IMR-90 (cell line): ENCODE measurements at regions not wholly inside any gene's neighbourhood (a gene's known extent, or its start where the extent isn't known, plus 50 kb on each side); places are given as distances from the start of the nearest gene placed in this dataset.

Experiments used
- CEBPB ChIP-seq: IDR thresholded peaks from 2 replicates; pipeline ENCODE4 v1.6.1; 2012; ENCODE audit warnings: low read depth, low read length, improper control_type of control experiment
- POLR2A ChIP-seq: IDR thresholded peaks from 2 replicates; pipeline ENCODE4 v1.6.1; 2012; ENCODE audit warnings: mild to moderate bottlenecking, low read depth, low read length
- RAD21 ChIP-seq: IDR thresholded peaks from 2 replicates; pipeline ENCODE4 v1.6.1; 2012; ENCODE audit warnings: low read length, improper control_type of control experiment
- RFX5 ChIP-seq: IDR thresholded peaks from 2 replicates; pipeline ENCODE4 v1.8.0; 2012; ENCODE audit warnings: low read depth, mild to moderate bottlenecking, low read length, moderate library complexity
- SMC3 ChIP-seq: fragments of 150-350 bp; IDR thresholded peaks from 2 replicates; pipeline ENCODE4 v1.6.1; 2016; ENCODE audit warnings: low read depth, mild to moderate bottlenecking, antibody characterized with exemption, low read length, moderate library complexity
- TF ChIP-seq, protein P1 (sequence below): conservative IDR thresholded peaks from 2 replicates; pipeline ENCODE4 v1.5.1; 2012; ENCODE audit warnings: mild to moderate bottlenecking, low read depth, low read length, improper control_type of control experiment
- TF ChIP-seq, protein P2 (sequence below): fragments of 150-350 bp; IDR thresholded peaks from 2 replicates; pipeline ENCODE4 v1.6.1; 2017; ENCODE audit warnings: mild to moderate bottlenecking, antibody characterized with exemption, low read length, low read depth
- TF ChIP-seq, protein P3 (sequence below): fragments of 150-350 bp; IDR thresholded peaks from 2 replicates; pipeline ENCODE4 v1.6.1; 2016; ENCODE audit warnings: low read depth, mild to moderate bottlenecking, low read length, moderate library complexity, borderline replicate concordance

DNA sequence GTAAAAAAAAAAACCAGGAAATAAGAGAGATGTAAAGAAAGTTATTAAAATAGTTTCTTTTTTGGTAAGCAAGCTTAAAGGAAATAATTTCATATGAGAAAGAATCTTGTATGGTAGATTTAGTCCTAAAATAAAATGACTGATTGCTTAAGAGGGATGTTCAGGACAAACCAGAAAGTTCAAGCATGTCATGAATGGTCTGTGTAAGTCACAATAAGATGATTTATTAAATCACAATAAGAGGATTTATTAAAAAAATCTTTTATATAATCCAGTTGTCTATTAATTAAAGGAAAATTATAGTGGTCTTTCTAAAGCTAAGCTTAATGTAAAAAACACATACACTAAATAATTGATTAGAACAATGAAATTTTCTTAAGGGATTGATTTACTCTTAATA, 91.8 kb upstream of the OR13F1 start:
- TF ChIP-seq, protein P1, sequence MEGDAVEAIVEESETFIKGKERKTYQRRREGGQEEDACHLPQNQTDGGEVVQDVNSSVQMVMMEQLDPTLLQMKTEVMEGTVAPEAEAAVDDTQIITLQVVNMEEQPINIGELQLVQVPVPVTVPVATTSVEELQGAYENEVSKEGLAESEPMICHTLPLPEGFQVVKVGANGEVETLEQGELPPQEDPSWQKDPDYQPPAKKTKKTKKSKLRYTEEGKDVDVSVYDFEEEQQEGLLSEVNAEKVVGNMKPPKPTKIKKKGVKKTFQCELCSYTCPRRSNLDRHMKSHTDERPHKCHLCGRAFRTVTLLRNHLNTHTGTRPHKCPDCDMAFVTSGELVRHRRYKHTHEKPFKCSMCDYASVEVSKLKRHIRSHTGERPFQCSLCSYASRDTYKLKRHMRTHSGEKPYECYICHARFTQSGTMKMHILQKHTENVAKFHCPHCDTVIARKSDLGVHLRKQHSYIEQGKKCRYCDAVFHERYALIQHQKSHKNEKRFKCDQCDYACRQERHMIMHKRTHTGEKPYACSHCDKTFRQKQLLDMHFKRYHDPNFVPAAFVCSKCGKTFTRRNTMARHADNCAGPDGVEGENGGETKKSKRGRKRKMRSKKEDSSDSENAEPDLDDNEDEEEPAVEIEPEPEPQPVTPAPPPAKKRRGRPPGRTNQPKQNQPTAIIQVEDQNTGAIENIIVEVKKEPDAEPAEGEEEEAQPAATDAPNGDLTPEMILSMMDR: no peak
- TF ChIP-seq, protein P2, sequence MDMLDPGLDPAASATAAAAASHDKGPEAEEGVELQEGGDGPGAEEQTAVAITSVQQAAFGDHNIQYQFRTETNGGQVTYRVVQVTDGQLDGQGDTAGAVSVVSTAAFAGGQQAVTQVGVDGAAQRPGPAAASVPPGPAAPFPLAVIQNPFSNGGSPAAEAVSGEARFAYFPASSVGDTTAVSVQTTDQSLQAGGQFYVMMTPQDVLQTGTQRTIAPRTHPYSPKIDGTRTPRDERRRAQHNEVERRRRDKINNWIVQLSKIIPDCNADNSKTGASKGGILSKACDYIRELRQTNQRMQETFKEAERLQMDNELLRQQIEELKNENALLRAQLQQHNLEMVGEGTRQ: no peak
- no peak for TF ChIP-seq POLR2A
- TF ChIP-seq CEBPB: no peak
- no peak for TF ChIP-seq RAD21
- TF ChIP-seq RFX5: no peak
- no peak for TF ChIP-seq SMC3
- TF ChIP-seq, protein P3, sequence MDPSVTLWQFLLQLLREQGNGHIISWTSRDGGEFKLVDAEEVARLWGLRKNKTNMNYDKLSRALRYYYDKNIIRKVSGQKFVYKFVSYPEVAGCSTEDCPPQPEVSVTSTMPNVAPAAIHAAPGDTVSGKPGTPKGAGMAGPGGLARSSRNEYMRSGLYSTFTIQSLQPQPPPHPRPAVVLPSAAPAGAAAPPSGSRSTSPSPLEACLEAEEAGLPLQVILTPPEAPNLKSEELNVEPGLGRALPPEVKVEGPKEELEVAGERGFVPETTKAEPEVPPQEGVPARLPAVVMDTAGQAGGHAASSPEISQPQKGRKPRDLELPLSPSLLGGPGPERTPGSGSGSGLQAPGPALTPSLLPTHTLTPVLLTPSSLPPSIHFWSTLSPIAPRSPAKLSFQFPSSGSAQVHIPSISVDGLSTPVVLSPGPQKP: no peak
